PC-3 (cell line): ENCODE measurements at regions not wholly inside any gene's neighbourhood (a gene's known extent, or its start where the extent isn't known, plus 50 kb on each side); places are given as distances from the start of the nearest gene placed in this dataset.

Experiments
- ATAC-seq: fragments of 200-7000 bp; cut with Tn5 transposase; 2 replicates; pipeline ENCODE4 v1.9.1; 2020; ENCODE audit warnings: mild to moderate bottlenecking, moderate library complexity
- BruUV-seq: library from RNA; stranded (reverse); fragments of 400-500 nt; replicated peaks from 2 replicates; lab custom pipeline; 2021; lab: Mats Ljungman, UMichigan
- CTCF ChIA-PET: fragments of 300-600 bp; sonication (Branson Sonifier 250); formaldehyde crosslinking; loops from one replicate; lab custom pipeline; 2022; ENCODE audit warnings: antibody characterized with exemption; lab: Charles Lee
- POLR2A ChIA-PET: fragments of 300-600 bp; sonication (Branson Sonifier 250); formaldehyde crosslinking; loops from one replicate; lab custom pipeline; 2022; ENCODE audit warnings: antibody characterized with exemption; ENCODE audit not compliant: unreplicated experiment; lab: Charles Lee
- DNase-seq: peaks from one replicate; pipeline ENCODE4 v3.0.0-alpha.2; 2015
- H2AFZ ChIP-seq: fragments of 300-600 bp; sonication (generic); 2 replicates; pipeline ENCODE4 v1.6.0; 2016; ENCODE audit warnings: antibody characterized with exemption, low read length
- H3F3A ChIP-seq: fragments of 300-600 bp; sonication (generic); one replicate; pipeline ENCODE4 v1.6.0; 2017; ENCODE audit warnings: antibody characterized with exemption, low read length, control low read depth, mild to moderate bottlenecking; ENCODE audit not compliant: unreplicated experiment
- H3K27ac ChIP-seq: fragments of 300-600 bp; sonication (generic); 2 replicates; pipeline ENCODE4 v1.5.1; 2016; ENCODE audit warnings: mild to moderate bottlenecking, low read length
- H3K27me3 ChIP-seq: fragments of 300-600 bp; sonication (generic); 2 replicates; pipeline ENCODE4 v1.6.1; 2016; ENCODE audit warnings: low read length, mixed read lengths
- H3K36me3 ChIP-seq: fragments of 300-600 bp; sonication (generic); 2 replicates; pipeline ENCODE4 v1.6.1; 2016; ENCODE audit warnings: low read depth, mixed run types, low read length, mixed read lengths
- H3K4me1 ChIP-seq: fragments of 300-600 bp; sonication (generic); 2 replicates; pipeline ENCODE4 v1.5.1; 2016; ENCODE audit warnings: low read length; ENCODE audit not compliant: insufficient read depth
- H3K4me2 ChIP-seq: fragments of 300-600 bp; sonication (generic); 2 replicates; pipeline ENCODE4 v1.6.0; 2016; ENCODE audit warnings: low read length
- H3K4me3 ChIP-seq: fragments of 300-600 bp; sonication (generic); 2 replicates; pipeline ENCODE4 v1.5.1; 2016; ENCODE audit warnings: mild to moderate bottlenecking, low read length, mixed read lengths
- H3K79me2 ChIP-seq: fragments of 300-600 bp; sonication (generic); 2 replicates; pipeline ENCODE4 v1.6.1; 2017; ENCODE audit warnings: low read length, mixed read lengths
- H3K9ac ChIP-seq: fragments of 300-600 bp; sonication (generic); 2 replicates; pipeline ENCODE4 v1.6.0; 2016; ENCODE audit warnings: mild to moderate bottlenecking, low read length
- H3K9me2 ChIP-seq: fragments of 300-600 bp; sonication (generic); replicated peaks from 2 replicates; pipeline ENCODE4 v1.6.1; 2016; ENCODE audit warnings: mixed run types, low read length, mixed read lengths
- H3K9me3 ChIP-seq: fragments of 300-600 bp; sonication (generic); 2 replicates; pipeline ENCODE4 v1.6.1; 2016; ENCODE audit warnings: low read length, mixed read lengths
- H4K20me1 ChIP-seq: fragments of 300-600 bp; sonication (generic); 2 replicates; pipeline ENCODE4 v1.6.1; 2016; ENCODE audit warnings: low read length, mixed read lengths
- EZH2 ChIP-seq: fragments of 300-600 bp; sonication (generic); IDR thresholded peaks from one replicate; pipeline ENCODE4 v1.6.1; 2017; ENCODE audit warnings: antibody characterized with exemption, mild to moderate bottlenecking, low read length; ENCODE audit not compliant: unreplicated experiment
- EZH2phosphoT487 ChIP-seq: fragments of 300-600 bp; sonication (generic); IDR thresholded peaks from 2 replicates; pipeline ENCODE4 v1.6.1; 2018; ENCODE audit warnings: mild to moderate bottlenecking, antibody characterized with exemption, low read length, borderline replicate concordance
- intact Hi-C: fragments of 100-400 bp; cut with micrococcal nuclease; formaldehyde crosslinking; loops from 2 replicates; pipeline ENCODE4 v1.9.0; 2023
- TF ChIP-seq, protein P1 (sequence below): fragments of 300-600 bp; sonication (generic); conservative IDR thresholded peaks from 2 replicates; pipeline ENCODE4 v1.5.1; 2017; ENCODE audit warnings: antibody characterized with exemption, low read depth, mild to moderate bottlenecking, low read length

DNA sequence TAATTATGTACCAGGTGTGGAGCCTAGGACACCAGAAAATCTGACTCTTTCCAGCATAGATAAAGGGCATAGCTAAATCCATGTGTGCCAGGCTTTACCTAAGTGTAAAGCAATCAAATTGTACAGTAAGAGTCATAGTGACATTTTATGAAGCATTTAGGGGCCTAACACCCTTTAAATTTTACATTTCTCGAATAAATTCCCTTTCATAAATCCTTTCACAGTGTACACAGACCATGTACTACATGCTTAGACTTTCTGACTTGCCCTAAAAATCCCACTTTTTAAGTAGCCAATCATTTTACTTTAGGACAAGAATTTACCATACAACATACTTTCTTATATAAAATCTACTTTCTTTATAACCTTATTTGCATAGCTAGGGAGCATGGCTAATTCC, 727.6 kb upstream of the LUZP2 start:
- TF ChIP-seq, protein P1, sequence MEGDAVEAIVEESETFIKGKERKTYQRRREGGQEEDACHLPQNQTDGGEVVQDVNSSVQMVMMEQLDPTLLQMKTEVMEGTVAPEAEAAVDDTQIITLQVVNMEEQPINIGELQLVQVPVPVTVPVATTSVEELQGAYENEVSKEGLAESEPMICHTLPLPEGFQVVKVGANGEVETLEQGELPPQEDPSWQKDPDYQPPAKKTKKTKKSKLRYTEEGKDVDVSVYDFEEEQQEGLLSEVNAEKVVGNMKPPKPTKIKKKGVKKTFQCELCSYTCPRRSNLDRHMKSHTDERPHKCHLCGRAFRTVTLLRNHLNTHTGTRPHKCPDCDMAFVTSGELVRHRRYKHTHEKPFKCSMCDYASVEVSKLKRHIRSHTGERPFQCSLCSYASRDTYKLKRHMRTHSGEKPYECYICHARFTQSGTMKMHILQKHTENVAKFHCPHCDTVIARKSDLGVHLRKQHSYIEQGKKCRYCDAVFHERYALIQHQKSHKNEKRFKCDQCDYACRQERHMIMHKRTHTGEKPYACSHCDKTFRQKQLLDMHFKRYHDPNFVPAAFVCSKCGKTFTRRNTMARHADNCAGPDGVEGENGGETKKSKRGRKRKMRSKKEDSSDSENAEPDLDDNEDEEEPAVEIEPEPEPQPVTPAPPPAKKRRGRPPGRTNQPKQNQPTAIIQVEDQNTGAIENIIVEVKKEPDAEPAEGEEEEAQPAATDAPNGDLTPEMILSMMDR: no peak
- no peak for TF ChIP-seq EZH2phosphoT487
- Histone ChIP-seq H4K20me1 (no peaks in the 10 kb centered on the region), H3K4me3 (no peak overlapping the region), H3K4me1 (no peaks in the 10 kb centered on the region), H3K9ac (no peak overlapping the region), H3K4me2 (no peak overlapping the region), H3K9me2 (no peaks in the 10 kb centered on the region), H3K27ac (no peak overlapping the region), H3F3A (no peaks in the 10 kb centered on the region), H2AFZ (no peak overlapping the region), H3K27me3 (no peaks in the 10 kb centered on the region), H3K36me3 (no peaks in the 10 kb centered on the region; the same call in 1 of the 2 replicates), H3K9me3 (peaks cover 21% of the 10 kb centered on the region; the same call in 1 of the 2 replicates), H3K79me2 (no peaks in the 10 kb centered on the region)
- intact Hi-C loops: no loop called here
- ChIA-PET POLR2A (no interaction called here), CTCF (no interaction called here)
- ATAC-seq (no peak), DNase-seq (no peak)
- no TSS peak for BruUV-seq

DNA sequence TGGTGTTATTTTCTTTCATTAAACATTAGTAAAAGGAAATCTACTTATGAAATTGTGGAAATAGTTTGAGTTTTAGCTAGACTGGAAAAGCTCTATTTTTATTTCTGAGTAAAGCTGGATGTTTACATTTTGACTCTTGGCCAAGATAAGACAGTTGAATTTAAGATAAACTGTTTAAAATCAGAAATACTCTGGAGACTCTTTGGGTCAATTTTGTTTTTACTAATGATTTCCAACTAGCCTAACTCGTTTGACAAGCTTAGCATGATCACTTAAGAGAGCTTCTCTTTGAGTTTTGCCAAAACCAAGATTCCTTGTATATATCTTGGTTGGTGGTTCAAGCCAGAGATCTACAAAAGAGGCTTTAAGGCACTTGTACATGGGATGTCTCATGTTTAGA, 724.8 kb upstream of the LUZP2 start:
- no peaks in the 10 kb centered on the region for H3K79me2 ChIP-seq
- H3K27me3 ChIP-seq: no peaks in the 10 kb centered on the region
- peaks cover 18% of the 10 kb centered on the region; the same call in 1 of the 2 replicates for H3K9me3 ChIP-seq
- no peak for DNase-seq
- POLR2A ChIA-PET: no interaction called here
- no peaks in the 10 kb centered on the region for H3K4me1 ChIP-seq
- intact Hi-C loops: no loop called here
- CTCF ChIA-PET: no interaction called here
- H3K27ac ChIP-seq: no peak overlapping the region
- H3K9ac ChIP-seq: no peak overlapping the region
- H2AFZ ChIP-seq: no peak overlapping the region
- TF ChIP-seq EZH2phosphoT487: no peak
- TF ChIP-seq EZH2: no peak
- TF ChIP-seq, protein P1: no peak
- H3K4me3 ChIP-seq: no peak overlapping the region
- H3K36me3 ChIP-seq: no peaks in the 10 kb centered on the region; the same call in 1 of the 2 replicates
- ATAC-seq: no peak
- BruUV-seq: no TSS peak
- H3K9me2 ChIP-seq: no peaks in the 10 kb centered on the region
- no peaks in the 10 kb centered on the region for H4K20me1 ChIP-seq
- H3F3A ChIP-seq: no peaks in the 10 kb centered on the region
- no peak overlapping the region for H3K4me2 ChIP-seq

DNA sequence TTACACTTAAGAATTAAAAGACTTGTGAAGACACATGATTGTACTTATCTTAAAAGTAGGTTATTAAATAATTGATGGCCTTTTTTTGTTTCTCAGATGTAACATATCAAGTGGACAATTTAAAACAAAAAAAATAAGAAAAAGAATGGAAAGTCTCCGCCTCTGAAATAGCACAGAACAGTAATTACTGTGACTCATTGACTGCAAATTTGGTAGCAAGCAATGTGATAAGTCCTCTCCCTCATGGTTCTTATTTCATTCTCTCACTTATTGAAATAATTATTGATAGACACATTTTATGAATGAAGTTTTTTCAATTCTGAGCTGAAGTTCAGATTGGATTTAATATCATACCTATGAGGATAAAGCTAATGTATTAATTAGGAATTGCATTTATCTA, 717.9 kb upstream of the LUZP2 start:
- Histone ChIP-seq H3K9me3 (no peaks in the 10 kb centered on the region), H3K4me2 (no peak overlapping the region), H4K20me1 (no peaks in the 10 kb centered on the region), H3K36me3 (no peaks in the 10 kb centered on the region), H2AFZ (no peak overlapping the region), H3K4me3 (no peak overlapping the region), H3K9me2 (no peaks in the 10 kb centered on the region), H3K4me1 (no peaks in the 10 kb centered on the region), H3K27ac (no peak overlapping the region), H3F3A (no peaks in the 10 kb centered on the region), H3K27me3 (no peaks in the 10 kb centered on the region), H3K79me2 (no peaks in the 10 kb centered on the region), H3K9ac (no peak overlapping the region)
- intact Hi-C loops: no loop called here
- TF ChIP-seq, protein P1: no peak
- TF ChIP-seq EZH2phosphoT487 (no peak), EZH2 (no peak)
- ChIA-PET CTCF (no interaction called here), POLR2A (no interaction called here)
- no peak for ATAC-seq
- BruUV-seq: no TSS peak
- DNase-seq: no peak
